ENCODE measurements at regions not wholly inside any gene's neighbourhood (a gene's known extent, or its start where the extent isn't known, plus 50 kb on each side); places are given as distances from the start of the nearest gene placed in this dataset.
"Not testable (repeated sequence)": the region's sequence is repeated elsewhere in the genome, so short reads cannot be mapped to it uniquely, and the experiment has no call there.

GRCh38 chrX:134045372-134045771 is 60.0 kb upstream of the GPC3 start:
- H3K27ac ChIP-seq, result not testable (repeated sequence)

DNA sequence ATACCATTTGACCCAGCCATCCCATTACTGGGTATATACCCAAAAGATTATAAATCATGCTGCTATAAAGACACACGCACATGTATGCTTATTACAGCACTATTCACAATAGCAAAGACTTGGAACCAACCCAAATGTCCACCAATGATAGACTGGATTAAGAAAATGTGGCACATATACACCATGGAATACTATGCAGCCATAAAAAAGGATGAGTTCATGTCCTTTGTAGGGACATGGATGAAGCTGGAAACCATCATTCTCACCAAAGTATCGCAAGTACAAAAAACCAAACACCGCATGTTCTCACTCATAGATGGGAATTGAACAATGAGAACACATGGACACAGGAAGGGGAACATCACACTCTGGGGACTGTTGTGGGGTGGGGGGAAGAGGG is 81.7 kb upstream of the GPC3 start:
- not testable (repeated sequence) for H3K27ac ChIP-seq

DNA sequence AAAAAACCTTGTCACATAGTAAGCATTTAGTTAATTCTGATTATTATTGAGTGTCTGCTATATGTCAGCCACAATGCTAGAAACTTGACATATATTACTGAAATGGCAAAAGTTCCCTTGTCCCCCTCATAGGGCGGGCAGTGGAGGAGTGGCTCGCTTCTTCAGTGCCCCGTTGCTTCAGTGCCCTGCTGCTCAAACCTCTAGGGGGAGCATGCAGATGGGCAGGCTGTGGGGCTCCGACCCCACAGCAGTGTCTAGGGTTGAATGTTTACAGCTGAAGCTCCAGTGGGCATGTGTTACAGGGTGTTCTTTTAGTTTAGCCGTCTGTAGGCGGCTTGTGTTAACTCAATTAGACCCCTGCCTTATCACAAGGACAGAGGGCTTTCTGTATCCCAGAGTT is 86.5 kb upstream of the GPC3 start:
- H3K27ac ChIP-seq, result not testable (repeated sequence)

- H3K27ac ChIP-seq, result no peak overlapping the region
- TF ChIP-seq, protein P1, sequence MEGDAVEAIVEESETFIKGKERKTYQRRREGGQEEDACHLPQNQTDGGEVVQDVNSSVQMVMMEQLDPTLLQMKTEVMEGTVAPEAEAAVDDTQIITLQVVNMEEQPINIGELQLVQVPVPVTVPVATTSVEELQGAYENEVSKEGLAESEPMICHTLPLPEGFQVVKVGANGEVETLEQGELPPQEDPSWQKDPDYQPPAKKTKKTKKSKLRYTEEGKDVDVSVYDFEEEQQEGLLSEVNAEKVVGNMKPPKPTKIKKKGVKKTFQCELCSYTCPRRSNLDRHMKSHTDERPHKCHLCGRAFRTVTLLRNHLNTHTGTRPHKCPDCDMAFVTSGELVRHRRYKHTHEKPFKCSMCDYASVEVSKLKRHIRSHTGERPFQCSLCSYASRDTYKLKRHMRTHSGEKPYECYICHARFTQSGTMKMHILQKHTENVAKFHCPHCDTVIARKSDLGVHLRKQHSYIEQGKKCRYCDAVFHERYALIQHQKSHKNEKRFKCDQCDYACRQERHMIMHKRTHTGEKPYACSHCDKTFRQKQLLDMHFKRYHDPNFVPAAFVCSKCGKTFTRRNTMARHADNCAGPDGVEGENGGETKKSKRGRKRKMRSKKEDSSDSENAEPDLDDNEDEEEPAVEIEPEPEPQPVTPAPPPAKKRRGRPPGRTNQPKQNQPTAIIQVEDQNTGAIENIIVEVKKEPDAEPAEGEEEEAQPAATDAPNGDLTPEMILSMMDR (conservative IDR thresholded peaks at IDR 0.05), result no peak
These were observed 87.9 kb upstream of the GPC3 start for GRCh38 chrX:134073341-134073740.

GRCh38 chrX:134074151-134074550 is 88.8 kb upstream of the GPC3 start:
- TF ChIP-seq, protein P1 (conservative IDR thresholded peaks at IDR 0.05), result no peak
- no peak overlapping the region for H3K27ac ChIP-seq

DNA sequence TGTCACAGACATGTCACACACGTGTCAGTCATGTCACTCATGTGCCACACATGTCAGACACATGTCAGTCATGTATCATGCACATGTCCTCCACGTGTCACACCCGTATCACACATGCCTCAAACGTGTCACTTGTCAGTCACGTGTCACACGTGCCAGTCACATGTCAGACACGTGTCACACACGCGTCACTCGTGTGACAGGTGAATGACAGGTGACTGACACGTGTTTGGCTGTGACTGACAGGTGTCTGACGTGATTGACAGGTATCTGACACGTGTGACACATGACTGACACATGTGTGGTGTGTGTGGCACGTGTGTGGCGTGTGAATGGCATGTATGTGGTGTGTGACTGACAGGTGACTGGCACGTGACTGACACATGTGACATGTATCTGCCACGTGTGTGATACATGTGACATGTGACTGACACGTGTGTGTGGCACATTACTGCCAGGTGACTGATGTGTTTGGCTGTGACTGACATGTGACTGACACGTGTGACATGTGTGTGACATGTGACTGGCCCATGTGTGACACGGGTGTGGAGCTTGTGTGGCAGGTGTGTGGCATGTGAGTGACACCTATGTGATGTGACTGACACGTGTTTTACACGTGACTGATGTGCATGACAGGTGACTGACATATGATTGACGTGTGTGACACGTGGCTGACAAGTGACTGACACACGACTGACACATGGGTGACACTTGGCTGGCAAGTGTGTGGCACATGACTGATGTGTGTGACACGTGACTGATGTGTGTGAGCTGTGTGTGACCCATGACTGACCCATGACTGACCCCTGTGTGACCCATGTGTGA is 90.7 kb upstream of the GPC3 start:
- TF ChIP-seq, protein P1 (conservative IDR thresholded peaks at IDR 0.05), result no peak
- no peak overlapping the region for H3K27ac ChIP-seq

GRCh38 chrX:134095366-134095765 is 110.0 kb upstream of the GPC3 start:
- no peak overlapping the region for H3K27ac ChIP-seq
- TF ChIP-seq, protein P1 (conservative IDR thresholded peaks at IDR 0.05), result no peak

DNA sequence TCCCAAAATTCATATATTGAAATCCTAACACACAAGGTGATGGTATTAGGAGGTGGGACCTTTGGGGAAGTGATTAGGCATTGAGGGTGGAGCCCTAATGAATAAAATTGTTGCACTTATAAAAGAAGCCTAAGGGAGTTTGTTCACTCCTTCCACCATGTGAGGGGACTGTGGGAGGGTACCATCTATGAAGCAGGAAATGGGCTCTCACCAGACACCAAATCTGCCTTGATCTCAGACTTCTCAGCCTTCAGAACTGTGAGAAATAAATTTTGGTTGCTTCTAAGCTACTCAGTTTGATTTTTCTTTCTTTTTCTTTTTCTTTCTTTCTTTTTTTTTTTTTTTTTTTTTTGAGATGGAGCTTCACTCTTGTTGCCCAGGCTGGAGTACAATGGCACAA is 116.2 kb upstream of the GPC3 start:
- no peak overlapping the region for H3K27ac ChIP-seq
- TF ChIP-seq, protein P1 (conservative IDR thresholded peaks at IDR 0.05), result no peak

- H3K27ac ChIP-seq, result no peak overlapping the region
- TF ChIP-seq, protein P1 (conservative IDR thresholded peaks at IDR 0.05), result no peak
These were observed 121.7 kb upstream of the CCDC160 start for GRCh38 chrX:134115270-134115669.

Measured in VCaP (cell line).